GM19023 (cell line): ENCODE measurements at regions not wholly inside any gene's neighbourhood (a gene's known extent, or its start where the extent isn't known, plus 50 kb on each side); places are given as distances from the start of the nearest gene placed in this dataset.

Experiments used
- ATAC-seq: cut with Tn5 transposase; IDR thresholded peaks from one replicate; pipeline ENCODE4 v1.9.1; 2021; ENCODE audit warnings: mild to moderate bottlenecking, moderate library complexity; ENCODE audit not compliant: unreplicated experiment

GRCh38 chr16:79272141-79272577, 328.4 kb downstream of the MAF start:
- no peak for ATAC-seq

DNA sequence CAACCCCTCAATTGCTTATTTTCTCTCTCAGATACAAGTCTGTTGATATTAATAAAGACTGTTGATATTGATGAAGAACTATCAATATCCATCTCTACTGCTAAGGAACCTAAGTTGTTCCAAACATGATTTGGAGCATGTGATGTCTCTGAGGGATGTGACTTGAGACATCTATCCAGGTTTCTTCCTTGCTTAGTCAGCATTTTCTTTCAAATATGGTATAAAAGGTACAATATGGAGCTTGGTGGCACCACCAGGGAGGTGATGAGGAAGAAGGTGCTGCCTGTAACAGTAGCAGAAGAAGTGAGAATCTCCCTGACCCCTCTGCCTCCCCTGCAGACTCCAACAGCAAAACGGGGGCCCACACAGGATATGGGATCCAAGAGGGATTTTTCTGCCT, 329.0 kb downstream of the MAF start:
- no peak for ATAC-seq

DNA sequence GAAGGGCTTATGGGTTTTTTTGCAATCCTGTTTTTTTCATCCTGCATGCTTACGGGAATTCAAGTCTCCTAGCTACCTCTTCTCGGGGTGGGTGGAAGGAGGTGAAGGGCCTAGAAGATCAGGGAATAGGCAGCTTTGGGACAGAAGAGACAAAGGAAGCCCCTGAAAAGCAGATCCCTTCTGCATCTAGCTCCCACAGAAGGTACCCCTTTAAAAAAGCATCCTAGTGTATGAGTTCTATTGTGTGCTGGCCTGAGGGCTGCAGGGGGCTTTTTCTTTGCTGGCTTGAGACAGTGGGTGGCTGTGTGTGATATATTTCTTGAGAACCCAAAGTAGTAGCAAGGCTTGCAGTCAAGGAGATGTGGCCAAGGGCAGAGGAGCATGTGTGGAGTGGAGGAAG, 330.5 kb downstream of the MAF start:
- ATAC-seq, result no peak

DNA sequence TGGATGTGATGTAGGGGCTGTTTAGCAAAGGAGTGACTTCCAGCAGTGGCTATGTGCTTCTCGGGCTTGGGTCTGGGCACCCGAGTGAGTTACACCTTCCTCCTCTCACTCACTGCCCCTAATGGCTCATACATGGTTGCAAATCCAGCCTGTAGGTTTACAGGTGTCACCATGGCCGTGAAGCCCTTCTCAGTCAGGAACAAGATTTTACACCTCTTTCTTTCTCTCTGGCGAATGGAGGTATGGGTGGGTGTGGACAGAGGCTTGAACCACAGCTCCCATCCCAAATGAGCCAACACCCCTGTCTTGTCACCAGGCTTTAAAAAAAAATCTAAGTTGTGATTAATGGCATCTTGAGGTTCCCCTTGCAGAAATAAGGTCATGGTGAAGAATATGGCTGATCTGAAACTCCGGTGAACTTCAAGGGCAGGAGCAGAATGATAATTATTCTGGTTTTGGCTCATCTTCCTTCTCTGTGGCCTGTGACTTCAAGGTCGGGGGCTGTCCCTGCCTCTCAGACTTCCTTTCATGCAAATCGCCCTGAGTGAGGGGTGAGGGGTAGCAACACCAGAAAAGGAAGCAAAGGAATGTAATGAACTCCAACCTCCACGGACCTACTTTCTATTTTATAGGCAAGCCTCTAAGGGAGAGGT, 331.2 kb downstream of the MAF start:
- ATAC-seq, result peak; percentile 86

DNA sequence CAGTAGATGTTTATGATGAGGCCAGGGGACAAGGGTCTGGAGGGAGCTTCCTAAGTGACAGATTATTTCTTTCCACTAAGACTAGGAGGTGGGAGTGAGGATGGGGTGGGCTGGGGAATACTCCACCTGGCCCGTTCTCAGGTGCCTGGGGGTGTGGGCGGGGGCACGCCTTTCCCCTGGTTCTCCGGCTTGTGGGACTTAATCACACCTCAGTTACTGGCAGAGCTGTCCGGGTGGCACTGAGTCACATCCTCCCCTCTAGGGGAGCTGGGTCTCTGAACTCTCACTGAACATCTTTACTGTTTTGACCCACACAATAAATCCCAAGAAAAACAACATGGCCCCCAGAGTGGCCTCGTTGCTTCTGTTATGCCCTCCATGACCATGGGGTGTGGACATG, 332.8 kb downstream of the MAF start:
- no peak for ATAC-seq

DNA sequence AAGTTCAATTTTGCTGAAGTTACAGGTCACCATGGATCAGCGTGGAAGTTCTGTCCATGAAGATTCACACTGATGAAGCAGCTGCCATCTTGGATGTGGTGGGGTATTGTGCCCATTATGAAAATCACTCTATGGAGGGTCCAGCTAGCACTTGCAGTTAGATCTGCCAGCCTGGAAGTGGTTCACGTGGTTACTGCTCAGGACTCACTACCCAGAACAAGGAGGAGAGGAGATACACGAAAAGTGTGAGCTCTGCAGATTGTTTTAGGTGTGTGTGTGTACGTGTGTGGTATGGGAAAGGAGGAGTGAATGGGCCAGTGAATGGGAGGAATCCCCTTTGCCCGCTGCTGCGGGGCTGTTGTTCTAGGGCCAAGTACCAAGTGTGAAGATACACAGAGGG, 333.4 kb downstream of the MAF start:
- ATAC-seq, result no peak

DNA sequence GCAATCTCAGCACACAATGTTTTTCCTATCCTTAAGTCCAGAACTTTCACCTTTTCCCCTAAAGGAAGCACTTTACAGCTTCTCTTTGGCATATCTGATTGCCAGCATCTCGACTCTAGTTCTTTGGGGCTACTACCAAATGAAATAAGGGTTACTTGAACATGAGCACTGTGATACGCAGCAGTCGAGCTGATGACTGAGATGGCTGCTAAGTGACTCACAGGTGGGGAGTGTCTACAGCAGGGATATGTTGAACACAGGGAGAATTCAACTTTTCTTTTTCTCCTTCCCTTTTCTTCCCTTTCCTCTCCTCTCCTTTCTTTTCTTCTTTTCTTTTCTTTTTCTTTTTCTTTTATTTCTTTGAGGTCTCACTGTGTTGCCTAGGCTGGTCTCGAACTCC, 334.8 kb downstream of the MAF start:
- no peak for ATAC-seq

- ATAC-seq, result no peak
Measured at GRCh38 chr16:79265196-79265595, 335.3 kb downstream of the MAF start.

DNA sequence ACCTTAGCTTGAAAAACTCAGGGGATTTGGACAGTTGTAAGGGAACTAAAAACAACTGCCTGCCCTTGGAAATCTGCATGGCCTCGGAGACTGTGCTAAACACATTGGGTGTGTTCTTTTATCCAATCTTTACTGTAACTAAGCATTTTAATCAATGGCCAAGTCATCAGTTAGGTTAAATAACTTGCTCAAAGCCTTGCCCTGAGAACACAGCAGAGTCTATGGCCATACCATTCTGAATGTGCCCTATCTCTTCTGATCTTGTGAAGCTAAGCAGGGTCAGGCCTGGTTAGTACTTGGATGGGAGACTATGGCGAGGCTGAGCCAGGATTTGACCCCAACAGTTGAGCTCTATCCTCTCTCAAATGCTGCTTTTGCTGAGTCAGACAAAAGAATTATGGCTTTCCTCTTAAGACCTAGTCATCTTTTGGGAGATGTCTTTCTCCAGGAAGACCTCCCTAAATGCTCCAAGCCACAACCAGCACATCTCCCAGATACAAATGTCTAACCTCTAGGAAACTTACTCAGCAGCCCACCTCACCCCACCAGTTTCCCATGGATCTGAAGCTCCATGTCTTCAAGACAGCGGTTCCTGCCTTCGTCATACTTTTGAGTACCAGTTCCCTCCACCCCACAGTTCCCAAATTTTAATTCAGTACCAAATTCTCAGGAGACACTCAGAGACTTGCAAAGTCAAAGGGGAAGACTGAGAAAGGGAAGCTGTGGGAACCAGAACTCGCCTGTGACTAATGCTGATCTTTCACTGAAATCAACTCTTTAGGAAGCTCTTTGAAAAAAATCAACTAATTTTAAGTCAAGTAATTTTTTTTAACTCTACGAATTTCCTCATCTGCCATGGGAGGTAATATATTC, 336.1 kb downstream of the MAF start:
- ATAC-seq, result no peak

DNA sequence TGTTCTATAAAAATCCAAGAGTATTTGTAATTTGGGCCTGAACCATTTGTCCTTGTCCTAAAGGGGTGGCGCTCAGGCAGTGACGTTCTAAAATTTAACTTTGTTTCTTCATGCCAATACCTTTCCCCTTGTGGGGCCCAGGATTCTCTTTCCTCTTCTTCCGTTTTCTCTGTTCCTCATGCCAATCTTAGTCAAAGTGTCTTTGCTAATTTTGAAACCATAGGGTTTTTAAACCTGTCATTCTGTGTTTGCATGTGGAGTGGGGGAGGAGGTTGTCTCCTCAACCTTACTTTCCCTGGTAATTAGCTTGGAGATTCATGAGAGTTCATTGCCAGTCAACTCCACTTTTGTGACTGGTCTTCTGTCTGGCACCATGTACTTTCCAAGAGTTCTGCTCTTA, 337.1 kb downstream of the MAF start:
- ATAC-seq, result no peak
